Skeletal muscle cell (primary cell): ENCODE measurements at regions not wholly inside any gene's neighbourhood (a gene's known extent, or its start where the extent isn't known, plus 50 kb on each side); places are given as distances from the start of the nearest gene placed in this dataset.

Experiments
- DNase-seq: peaks from one replicate; pipeline ENCODE4 v3.0.0-alpha.2; 2010; ENCODE audit warnings: low read depth
- H3K4me3 ChIP-seq: 2 replicates; pipeline ENCODE4 v1.5.1; 2011; ENCODE audit warnings: low read depth, mild to moderate bottlenecking, control low read depth, low read length, moderate library complexity

- no peak overlapping the region for H3K4me3 ChIP-seq
- DNase-seq: no peak
These were observed 514.8 kb upstream of the NOX3 start for GRCh38 chr6:155970472-155970871.

DNA sequence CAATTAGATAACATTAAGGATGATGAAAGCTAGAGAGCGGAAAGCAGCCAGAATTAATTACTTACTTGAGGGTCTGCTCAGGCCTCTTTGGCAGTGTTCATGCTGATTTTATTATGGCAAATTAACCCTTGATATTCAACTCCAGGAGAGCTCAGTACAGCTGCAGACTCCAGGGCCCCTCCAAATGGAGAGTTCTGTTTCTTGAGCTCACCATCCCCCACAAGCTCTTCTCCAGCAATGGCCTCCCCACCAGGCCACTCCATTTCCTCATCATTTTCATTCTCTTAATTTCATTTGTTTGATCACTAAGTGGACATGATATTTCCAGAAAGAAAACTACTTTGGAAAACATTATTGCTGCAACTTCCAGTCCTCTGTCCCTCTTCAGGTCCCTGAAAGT lies 513.3 kb upstream of the NOX3 start:
- no peak for DNase-seq

GRCh38 chr6:155967322-155967721 lies 511.7 kb upstream of the NOX3 start:
- no peak overlapping the region for H3K4me3 ChIP-seq
- DNase-seq: no peak

More for the DNA sequence above, 513.3 kb upstream of the NOX3 start:
- H3K4me3 ChIP-seq: no peak overlapping the region

DNA sequence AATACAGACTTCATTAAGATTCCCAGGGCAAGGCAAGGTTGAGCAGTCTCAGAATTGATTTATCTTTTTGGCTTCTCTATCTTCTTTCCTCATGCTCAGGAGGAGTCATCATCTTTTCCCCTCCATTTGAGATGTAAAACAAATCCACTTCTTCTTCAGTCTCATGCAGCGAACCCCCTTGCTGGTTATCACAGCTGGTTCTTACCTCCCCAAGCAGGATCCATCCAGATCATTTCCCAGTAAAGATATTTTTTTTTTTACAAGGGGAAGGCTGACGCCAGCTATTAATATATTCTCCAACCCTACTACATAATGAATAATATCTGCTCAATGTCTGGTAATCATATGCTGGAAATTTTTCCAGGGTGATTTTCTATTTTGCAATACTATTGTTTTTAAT lies 508.9 kb upstream of the NOX3 start:
- H3K4me3 ChIP-seq: no peak overlapping the region
- DNase-seq: no peak

- no peak for DNase-seq
These were observed 506.6 kb upstream of the NOX3 start for GRCh38 chr6:155962276-155962675.

DNA sequence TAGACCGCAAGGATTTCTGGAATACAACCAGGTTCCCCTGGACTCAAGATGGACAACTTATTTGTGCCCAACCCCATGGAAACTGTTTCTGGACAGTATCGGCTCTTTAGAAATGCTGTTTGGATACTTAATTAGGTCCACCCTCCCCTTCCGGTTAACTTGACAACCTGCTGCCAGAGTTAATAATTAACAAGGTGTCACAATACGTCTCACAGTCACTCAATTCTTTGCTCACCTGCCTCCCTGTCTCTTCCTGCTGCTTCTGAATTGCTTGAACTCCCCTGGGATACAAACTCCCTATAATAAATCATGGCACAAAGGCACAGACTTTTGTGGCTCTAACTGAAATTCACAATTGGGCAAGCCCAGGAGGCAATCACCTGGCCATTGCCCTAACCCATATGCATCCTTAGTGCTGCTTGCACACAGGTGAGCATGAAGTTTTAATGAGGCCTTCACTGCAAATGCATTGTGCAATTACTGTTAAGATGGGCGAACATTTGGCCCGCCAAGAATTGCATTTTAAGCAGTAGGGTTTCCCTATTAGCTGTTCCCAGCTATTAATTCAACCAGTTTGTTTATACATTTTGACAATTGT lies 504.4 kb upstream of the NOX3 start:
- no peak for DNase-seq
- H3K4me3 ChIP-seq: no peak overlapping the region

More at GRCh38 chr6:155962276-155962675, 506.6 kb upstream of the NOX3 start:
- H3K4me3 ChIP-seq: no peak overlapping the region

GRCh38 chr6:155958550-155958949 lies 502.9 kb upstream of the NOX3 start:
- no peak overlapping the region for H3K4me3 ChIP-seq
- DNase-seq: no peak

DNA sequence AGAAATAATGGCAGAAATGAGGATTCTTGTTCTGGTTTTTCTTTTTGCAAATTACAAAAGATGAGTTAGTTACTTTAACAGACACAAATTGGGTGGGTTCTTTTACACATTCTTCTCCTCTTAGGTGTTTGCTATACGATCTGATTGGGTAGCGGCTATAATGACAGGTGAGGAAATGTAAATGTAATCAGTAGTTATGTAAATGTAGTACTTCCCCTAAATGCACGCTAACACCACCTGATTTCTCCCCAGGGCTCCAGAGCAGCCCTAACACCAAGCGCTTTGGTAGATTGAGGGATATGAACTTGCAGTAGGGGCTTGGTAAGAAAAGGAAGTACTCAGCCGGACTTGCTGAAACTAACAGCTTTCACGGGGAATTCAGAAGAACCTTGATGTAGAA lies 499.4 kb upstream of the NOX3 start:
- no peak for DNase-seq
- H3K4me3 ChIP-seq: no peak overlapping the region

DNA sequence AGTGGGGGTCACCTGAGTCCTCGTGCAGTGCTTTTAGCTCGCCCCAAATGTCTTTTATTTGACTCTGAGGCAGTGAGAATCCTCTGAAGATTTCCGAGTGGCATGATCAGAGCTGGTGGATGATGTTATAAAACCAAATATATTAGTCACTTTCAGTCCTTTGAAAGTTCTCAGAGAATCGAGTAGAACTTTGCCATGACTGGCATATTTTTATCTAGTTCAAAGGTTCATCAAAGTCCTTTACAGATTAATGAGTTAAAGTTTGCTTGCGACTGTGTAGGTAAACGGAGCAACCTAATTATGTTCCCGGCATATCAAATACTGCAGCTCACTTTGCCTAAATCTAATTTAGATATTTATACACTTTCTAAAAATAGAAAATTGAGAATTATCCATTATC lies 498.5 kb upstream of the NOX3 start:
- H3K4me3 ChIP-seq: no peak overlapping the region
- no peak for DNase-seq

DNA sequence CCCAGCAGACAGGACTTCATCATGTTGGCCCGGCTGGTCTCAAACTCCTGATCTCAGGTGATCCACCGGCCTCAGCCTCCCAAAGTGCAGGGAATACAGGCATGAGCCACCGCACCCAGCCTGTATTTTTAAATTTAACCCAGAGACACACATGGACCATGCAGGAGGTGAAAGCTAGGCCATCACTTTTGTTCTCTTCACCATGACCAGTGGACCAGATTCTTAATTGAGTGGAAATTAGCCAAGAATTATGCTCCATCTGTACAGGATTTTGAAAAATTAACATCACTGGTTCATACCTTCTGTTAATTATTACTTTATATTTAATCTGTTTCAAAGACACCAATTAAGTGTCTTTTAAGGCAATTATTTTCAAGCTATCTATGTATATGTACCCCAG lies 493.6 kb upstream of the NOX3 start:
- DNase-seq: no peak
- H3K4me3 ChIP-seq: no peak overlapping the region

GRCh38 chr6:155946860-155947259 lies 491.2 kb upstream of the NOX3 start:
- DNase-seq: no peak
- no peak overlapping the region for H3K4me3 ChIP-seq

GRCh38 chr6:155943635-155944034 lies 488.0 kb upstream of the NOX3 start:
- no peak for DNase-seq
- no peak overlapping the region for H3K4me3 ChIP-seq

DNA sequence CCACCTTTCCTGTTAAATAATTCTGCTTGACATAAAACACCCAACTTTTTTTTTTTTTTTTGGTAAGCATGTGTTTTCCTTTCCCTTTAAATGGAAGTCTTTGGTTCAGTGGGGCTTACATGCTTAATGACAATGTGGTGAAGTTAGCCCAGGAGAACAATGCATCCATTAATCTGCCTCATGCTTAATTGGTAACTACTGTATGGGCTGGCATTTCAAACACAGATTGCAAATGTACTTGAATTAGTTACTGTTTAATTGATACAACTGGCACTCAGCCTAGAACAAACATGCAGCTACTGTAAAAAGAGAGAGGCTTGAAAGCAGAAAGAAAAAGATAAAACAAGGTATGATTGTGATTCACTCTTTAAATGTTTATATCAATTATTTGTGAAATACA lies 483.6 kb upstream of the NOX3 start:
- no peak for DNase-seq
- no peak overlapping the region for H3K4me3 ChIP-seq

- DNase-seq: no peak
- no peak overlapping the region for H3K4me3 ChIP-seq
These were observed 480.9 kb upstream of the NOX3 start for GRCh38 chr6:155936551-155936950.

DNA sequence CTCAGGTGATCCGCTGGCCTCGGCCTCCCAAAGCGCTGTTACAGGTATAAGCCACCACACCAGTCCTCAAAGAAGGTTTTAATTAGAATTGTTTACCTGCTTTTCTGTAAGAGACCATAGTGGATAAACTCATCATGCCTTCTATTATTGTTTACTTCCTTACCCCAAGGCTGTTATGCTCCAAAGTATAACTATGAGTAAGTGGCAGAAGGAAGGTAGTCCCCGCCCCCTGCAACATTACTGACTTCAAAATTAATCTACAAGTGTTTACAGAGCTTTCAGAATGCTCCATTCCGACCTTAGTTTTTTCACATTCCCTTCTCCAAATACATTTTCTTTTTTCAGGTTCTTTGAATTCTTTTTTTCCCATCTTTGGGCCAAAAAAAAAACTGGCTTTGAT lies 480.5 kb upstream of the NOX3 start:
- no peak overlapping the region for H3K4me3 ChIP-seq
- no peak for DNase-seq

DNA sequence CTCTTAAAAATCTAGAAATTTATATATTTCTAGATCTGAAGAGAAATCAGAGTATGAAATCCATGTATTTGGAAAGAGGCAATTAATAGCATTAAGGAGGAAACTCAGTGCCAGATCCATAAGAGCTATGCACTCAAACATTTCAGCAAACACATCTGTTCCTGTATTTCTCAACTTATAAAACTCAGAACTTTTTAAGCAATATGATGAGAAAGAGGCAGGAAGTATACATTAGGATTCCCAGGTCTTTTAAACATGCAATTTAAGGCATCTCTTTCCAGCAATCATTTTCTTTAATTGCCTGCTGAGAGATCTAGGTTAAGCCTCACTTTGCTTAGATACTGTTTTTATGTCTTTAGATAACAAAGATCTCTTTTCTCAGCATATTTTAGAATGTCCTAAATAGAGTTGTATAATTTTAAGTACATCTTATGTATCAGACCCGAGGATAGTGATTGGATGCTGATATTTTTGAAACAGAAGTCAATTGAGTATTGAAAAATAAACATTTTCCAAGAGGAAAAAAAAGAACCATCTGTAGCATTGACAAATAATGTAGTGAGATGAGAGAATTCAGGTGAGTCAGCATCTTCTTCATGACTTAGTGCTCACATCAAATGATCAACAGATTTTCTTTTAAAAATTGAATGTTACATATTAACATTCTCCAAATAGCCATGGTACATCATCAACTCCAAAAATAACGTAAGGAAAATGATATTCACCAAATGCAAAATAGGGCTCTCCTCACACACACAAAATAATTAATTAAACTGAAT lies 461.4 kb upstream of the NOX3 start:
- DNase-seq: no peak
- no peak overlapping the region for H3K4me3 ChIP-seq

- H3K4me3 ChIP-seq: no peak overlapping the region
- DNase-seq: no peak
These were observed 460.0 kb upstream of the NOX3 start for GRCh38 chr6:155915651-155916050.

DNA sequence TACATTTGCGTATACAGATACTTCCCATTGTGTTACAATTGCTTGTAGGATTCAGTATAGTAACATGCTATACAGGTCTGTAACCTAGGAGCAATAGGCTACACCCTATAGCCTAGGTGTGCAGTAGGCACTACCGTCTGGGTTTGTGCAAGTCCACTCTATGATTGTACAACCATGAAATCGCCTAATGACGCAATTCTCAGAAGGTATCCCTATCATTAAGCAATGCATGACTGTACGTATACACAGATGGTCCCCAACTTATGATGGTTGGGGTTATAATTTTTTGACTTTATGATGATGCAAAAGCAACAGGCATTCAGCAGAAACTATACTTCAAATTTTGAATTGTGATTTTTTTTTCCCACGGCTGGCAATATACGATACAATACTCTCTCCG lies 458.2 kb upstream of the NOX3 start:
- H3K4me3 ChIP-seq: no peak overlapping the region

DNA sequence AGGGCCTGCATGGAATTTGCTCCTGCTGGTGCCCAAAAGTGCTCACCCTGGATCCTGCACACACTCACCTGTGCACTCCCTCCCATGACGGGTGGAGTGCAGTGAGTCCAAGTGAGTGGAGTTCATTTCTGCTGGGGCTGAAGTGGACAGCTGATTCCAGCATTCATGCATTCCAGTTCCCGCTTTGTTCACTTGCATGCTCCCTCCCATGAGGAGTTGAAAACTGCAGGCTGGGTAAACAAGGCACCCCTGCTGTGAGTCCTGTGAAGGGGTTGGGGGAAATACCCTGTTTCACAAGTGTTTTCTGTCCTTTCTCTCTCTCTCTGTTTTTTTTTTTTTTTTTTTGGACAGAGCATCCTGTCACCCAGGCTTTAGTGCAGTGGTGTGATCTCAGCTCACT lies 454.1 kb upstream of the NOX3 start:
- H3K4me3 ChIP-seq: no peak overlapping the region
- DNase-seq: no peak

More for the DNA sequence above, 458.2 kb upstream of the NOX3 start:
- no peak for DNase-seq

- H3K4me3 ChIP-seq: no peak overlapping the region
- no peak for DNase-seq
These were observed 440.0 kb upstream of the NOX3 start for GRCh38 chr6:155895641-155896040.

GRCh38 chr6:155894758-155895157 lies 439.1 kb upstream of the NOX3 start:
- H3K4me3 ChIP-seq: no peak overlapping the region
- DNase-seq: no peak
